Liver (tissue), 8 donors: ENCODE measurements at regions not wholly inside any gene's neighbourhood (a gene's known extent, or its start where the extent isn't known, plus 50 kb on each side); places are given as distances from the start of the nearest gene placed in this dataset.

Source experiments
- DNase-seq: peaks from one replicate; pipeline ENCODE4 v3.0.0-alpha.2; 2017; ENCODE audit warnings: low spot score
- H3K27ac ChIP-seq, 2 donors: one replicate each; pipeline ENCODE4 v1.7.0; 2013; ENCODE audit warnings: inconsistent platforms in 2 of 2, low read length in 2 of 2, control low read depth in 1 of 2, low read depth in 1 of 2, mild to moderate bottlenecking in 1 of 2
- H3K27me3 ChIP-seq, 4 donors: one replicate each; pipeline versions ENCODE4 v1.6.1 to v1.7.0; 2013; ENCODE audit warnings: low read length in 3 of 4, inconsistent platforms in 1 of 4, mild to moderate bottlenecking in 1 of 4, moderate library complexity in 1 of 4; ENCODE audit not compliant: control insufficient read depth in 4 of 4, insufficient read depth in 4 of 4
- H3K36me3 ChIP-seq, 4 donors: one replicate each; pipeline versions ENCODE4 v1.6.1 to v1.7.0; 2013; ENCODE audit warnings: low read length in 3 of 4, mild to moderate bottlenecking in 3 of 4, low read depth in 1 of 4, moderate library complexity in 1 of 4; ENCODE audit not compliant: control insufficient read depth in 4 of 4, insufficient read depth in 3 of 4
- H3K4me1 ChIP-seq, 4 donors: one replicate each; pipeline versions ENCODE4 v1.6.1 to v1.7.0; 2013; ENCODE audit warnings: low read length in 3 of 4, mild to moderate bottlenecking in 3 of 4, moderate library complexity in 1 of 4; ENCODE audit not compliant: control insufficient read depth in 4 of 4, insufficient read depth in 4 of 4
- H3K4me3 ChIP-seq, 3 donors: one replicate each; pipeline versions ENCODE4 v1.6.1 to v1.7.0; 2013; ENCODE audit warnings: low read length in 3 of 3, control low read depth in 1 of 3, low read depth in 1 of 3, mild to moderate bottlenecking in 1 of 3
- H3K9ac ChIP-seq, 2 donors: one replicate each; pipeline ENCODE4 v1.7.0; 2013; ENCODE audit warnings: low read length in 2 of 2, mild to moderate bottlenecking in 2 of 2, moderate library complexity in 2 of 2, control low read depth in 1 of 2, low read depth in 1 of 2
- H3K9me3 ChIP-seq, 4 donors: one replicate each; pipeline versions ENCODE4 v1.6.1 to v1.7.0; 2013; ENCODE audit warnings: low read length in 3 of 4; ENCODE audit not compliant: control insufficient read depth in 4 of 4
- CTCF ChIP-seq: fragments of 150-350 bp; IDR thresholded peaks from 2 replicates; pipeline ENCODE4 v1.5.1; 2017; ENCODE audit warnings: improper control_type of control experiment, low read depth, low read length; ENCODE audit not compliant: missing input control
- EGR1 ChIP-seq, 2 donors: IDR thresholded peaks; 2 replicates each; pipeline ENCODE4 v1.6.1; 2016 to 2018; ENCODE audit warnings: antibody characterized with exemption in 2 of 2, low read depth in 2 of 2
- FOXA1 ChIP-seq: IDR thresholded peaks from 2 replicates; pipeline ENCODE4 v1.6.1; 2016; ENCODE audit warnings: antibody characterized with exemption
- FOXA2 ChIP-seq: IDR thresholded peaks from 2 replicates; pipeline ENCODE4 v1.6.1; 2016; ENCODE audit warnings: antibody characterized with exemption
- GABPA ChIP-seq, 2 donors: IDR thresholded peaks in 1 of 2; conservative IDR thresholded peaks in 1 of 2; 2 replicates each; pipeline ENCODE4 v1.6.1; 2016; ENCODE audit warnings: antibody characterized with exemption in 2 of 2, mild to moderate bottlenecking in 1 of 2, moderate library complexity in 1 of 2
- HNF4A ChIP-seq, 2 donors: conservative IDR thresholded peaks; 2 replicates each; pipeline ENCODE4 v1.6.1; 2016; ENCODE audit warnings: antibody characterized with exemption in 2 of 2, mild to moderate bottlenecking in 2 of 2
- HNF4G ChIP-seq: IDR thresholded peaks from 2 replicates; pipeline ENCODE4 v1.6.1; 2016; ENCODE audit warnings: antibody characterized with exemption
- JUND ChIP-seq, 2 donors: IDR thresholded peaks; 2 replicates each; pipeline ENCODE4 v1.6.1; 2016; ENCODE audit warnings: antibody characterized with exemption in 2 of 2
- MAX ChIP-seq: IDR thresholded peaks from 2 replicates; pipeline ENCODE4 v1.6.1; 2016; ENCODE audit warnings: antibody characterized with exemption
- NR2F2 ChIP-seq: IDR thresholded peaks from 2 replicates; pipeline ENCODE4 v1.6.1; 2016; ENCODE audit warnings: antibody characterized with exemption
- RAD21 ChIP-seq, 2 donors: IDR thresholded peaks; 2 replicates each; pipeline ENCODE4 v1.6.1; 2016; ENCODE audit warnings: antibody characterized with exemption in 2 of 2, mild to moderate bottlenecking in 2 of 2
- REST ChIP-seq: IDR thresholded peaks from 2 replicates; pipeline ENCODE4 v1.6.1; 2016; ENCODE audit warnings: antibody characterized with exemption, mild to moderate bottlenecking
- RXRA ChIP-seq, 2 donors: IDR thresholded peaks; 2 replicates each; pipeline ENCODE4 v1.6.1; 2017 to 2018; ENCODE audit warnings: antibody characterized with exemption in 2 of 2, mild to moderate bottlenecking in 1 of 2
- SP1 ChIP-seq: IDR thresholded peaks from 2 replicates; pipeline ENCODE4 v1.6.1; 2018; ENCODE audit warnings: antibody characterized with exemption, mild to moderate bottlenecking
- TAF1 ChIP-seq: conservative IDR thresholded peaks from 2 replicates; pipeline ENCODE4 v1.6.1; 2016; ENCODE audit warnings: antibody characterized with exemption, mild to moderate bottlenecking
- YY1 ChIP-seq: IDR thresholded peaks from 2 replicates; pipeline ENCODE4 v1.6.1; 2016; ENCODE audit warnings: antibody characterized with exemption, mild to moderate bottlenecking
- ZBTB33 ChIP-seq: IDR thresholded peaks from 2 replicates; pipeline ENCODE4 v1.6.1; 2016; ENCODE audit warnings: antibody characterized with exemption
- WGBS: extraction: QIAGEN DNeasy Blood & Tissue Kit; methylation state at CpG from one replicate; pipeline ENCODE4 v1.1.7; 2013; 5-methylcytosine and 5-hydroxymethylcytosine counted together
- TF ChIP-seq, protein P1 (sequence below): IDR thresholded peaks from 2 replicates; pipeline ENCODE4 v1.6.1; 2016; ENCODE audit warnings: antibody characterized with exemption
- donor health status: healthy.
- donor health status: healthy.
- donor health status: healthy.
- donor health status: healthy.
- donor health status: healthy.

DNA sequence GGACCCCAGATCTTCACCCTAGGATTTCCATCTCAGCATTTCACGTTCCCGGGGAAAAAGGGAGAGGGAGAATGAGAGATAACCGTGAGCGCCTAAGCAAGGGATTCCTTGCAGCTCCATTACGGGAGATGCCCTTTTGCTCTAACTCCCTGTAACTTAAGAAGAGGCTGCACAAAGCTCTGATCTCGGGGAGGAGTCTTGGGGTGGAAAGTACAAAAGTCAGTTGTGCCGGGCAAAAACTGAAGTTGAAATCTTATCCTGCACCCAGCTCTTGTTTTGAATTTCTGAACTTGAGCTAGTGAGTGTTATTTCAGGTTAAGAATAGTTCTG is 256.4 kb upstream of the SOX21 start:
- H3K9me3 ChIP-seq = no peaks in the 10 kb centered on the region
- no peak for TF ChIP-seq EGR1 (IDR thresholded peaks at IDR 0.05; ENCODE audit: low read depth in 2 of 2)
- no peak for TF ChIP-seq TAF1
- TF ChIP-seq GABPA (IDR thresholded peaks at IDR 0.05 in 1 of 2, conservative IDR thresholded peaks at IDR 0.05 in 1 of 2) = no peak
- TF ChIP-seq FOXA2 = no peak
- TF ChIP-seq RXRA (IDR thresholded peaks at IDR 0.05) = no peak
- no peak for TF ChIP-seq FOXA1
- no peak for TF ChIP-seq HNF4G
- TF ChIP-seq RAD21 (IDR thresholded peaks at IDR 0.05) = no peak
- TF ChIP-seq SP1 = no peak
- no peak for TF ChIP-seq ZBTB33
- no peak for TF ChIP-seq CTCF
- no peak for TF ChIP-seq YY1
- no peak for TF ChIP-seq NR2F2
- TF ChIP-seq HNF4A (conservative IDR thresholded peaks at IDR 0.05) = no peak
- TF ChIP-seq, protein P1, sequence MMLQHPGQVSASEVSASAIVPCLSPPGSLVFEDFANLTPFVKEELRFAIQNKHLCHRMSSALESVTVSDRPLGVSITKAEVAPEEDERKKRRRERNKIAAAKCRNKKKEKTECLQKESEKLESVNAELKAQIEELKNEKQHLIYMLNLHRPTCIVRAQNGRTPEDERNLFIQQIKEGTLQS = no peak
- no peak for TF ChIP-seq JUND (IDR thresholded peaks at IDR 0.05)
- no peak for TF ChIP-seq MAX
- no peak for TF ChIP-seq REST
- no peak for DNase-seq
- H3K4me3 ChIP-seq = peak overlapping the region in 1 of 3 donors; percentile 3
- 6% methylated on average over 7 of the region's 7 CpGs for WGBS
- H3K27me3 ChIP-seq = peaks cover 3 to 26% (median 17%) of the 10 kb centered on the region in 4 donors
- H3K36me3 ChIP-seq = no peaks in the 10 kb centered on the region
- no peak overlapping the region for H3K9ac ChIP-seq
- H3K27ac ChIP-seq = no peak overlapping the region
- H3K4me1 ChIP-seq = peaks cover 4 to 14% (median 9%) of the 10 kb centered on the region in 4 donors
